ENCODE measurements at regions not wholly inside any gene's neighbourhood (a gene's known extent, or its start where the extent isn't known, plus 50 kb on each side); places are given as distances from the start of the nearest gene placed in this dataset.

- no peak for ATAC-seq
Observed at GRCh38 chr17:77492446-77493237, 351.9 kb downstream of the SEC14L1 start.

GRCh38 chr17:77493238-77493820 is 352.6 kb downstream of the SEC14L1 start:
- no peak for ATAC-seq

- ATAC-seq: no peak
Observed at GRCh38 chr17:77493901-77494663, 353.3 kb downstream of the SEC14L1 start.

DNA sequence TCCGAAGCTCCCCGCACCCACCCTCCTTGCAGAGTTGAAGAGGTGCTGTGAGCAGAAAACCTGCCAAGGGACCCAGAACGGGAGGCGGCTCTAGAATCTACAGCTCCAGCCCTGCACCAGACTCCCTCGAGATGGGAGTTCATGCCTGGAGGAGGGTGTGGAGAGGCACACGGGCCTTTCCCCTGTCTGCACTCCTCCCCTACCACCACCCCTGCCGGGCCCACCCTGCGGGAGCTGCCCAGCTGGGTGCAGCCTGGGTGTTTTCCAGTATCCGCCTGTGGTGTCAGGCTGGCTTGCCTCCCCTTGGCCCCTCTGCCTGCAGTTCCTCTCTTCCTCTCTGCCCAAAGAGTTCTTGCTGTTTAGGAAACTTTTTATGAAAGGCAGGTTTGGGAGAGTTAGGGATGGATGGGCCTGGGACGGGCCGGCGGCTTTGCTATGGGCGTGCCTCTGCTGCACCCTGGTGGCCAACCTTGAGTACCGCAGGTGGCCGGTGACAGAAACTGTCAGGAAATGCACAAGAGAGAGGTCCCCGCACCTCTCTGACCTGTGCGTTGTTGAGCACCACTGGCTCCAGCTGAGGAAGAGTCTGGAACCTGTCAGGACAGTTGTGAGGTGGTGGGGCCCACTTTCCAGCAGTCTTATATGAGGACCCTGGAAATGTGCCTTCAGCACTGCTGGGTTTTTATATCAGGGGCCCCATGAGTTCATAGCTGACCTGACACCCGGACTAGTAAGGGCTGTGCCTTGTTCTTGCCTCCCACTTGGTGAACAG is 354.1 kb downstream of the SEC14L1 start:
- ATAC-seq: peak; percentile 71 to 78

DNA sequence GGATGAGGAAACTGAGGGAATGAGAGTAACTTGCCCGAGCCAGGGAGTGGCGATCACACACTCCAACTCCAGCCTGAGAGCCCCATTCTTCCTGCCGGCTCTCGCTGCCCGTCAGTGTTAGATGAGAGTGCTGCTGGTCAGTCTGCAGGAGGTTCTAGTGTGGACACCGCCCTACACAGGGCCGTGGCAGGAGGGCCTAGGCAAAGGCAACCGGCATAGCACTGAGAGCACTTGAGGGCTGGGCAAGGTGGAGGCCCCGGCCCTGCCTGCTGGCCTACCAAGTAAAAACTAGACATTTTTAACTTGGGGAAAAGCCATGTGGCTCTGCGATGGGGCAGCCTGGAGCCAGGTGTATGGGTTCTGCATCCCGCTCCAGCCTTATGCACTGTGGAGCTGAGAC is 354.8 kb downstream of the SEC14L1 start:
- ATAC-seq: no peak

GRCh38 chr17:77496401-77496801 is 355.6 kb downstream of the SEC14L1 start:
- ATAC-seq: no peak

- no peak for ATAC-seq
Observed at GRCh38 chr17:77496831-77497577, 356.2 kb downstream of the SEC14L1 start.

DNA sequence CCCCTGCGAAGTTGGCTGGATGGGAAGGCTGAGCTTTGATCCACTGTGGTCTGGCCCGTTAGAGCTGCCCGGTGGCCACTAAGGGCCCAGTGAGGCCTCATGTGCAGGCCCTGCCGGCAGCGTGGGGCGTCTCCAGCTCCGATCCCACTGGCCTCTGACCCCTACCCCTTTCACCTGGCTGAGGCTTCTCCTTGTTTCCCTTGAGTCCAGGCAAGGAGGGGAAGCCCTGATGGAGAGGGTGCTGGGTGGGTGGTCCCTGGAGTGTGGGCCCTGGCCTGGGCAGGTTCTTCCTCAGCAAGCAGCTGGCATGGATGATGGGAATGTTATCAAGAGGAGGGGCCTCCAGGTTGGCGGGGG is 356.8 kb downstream of the SEC14L1 start:
- no peak for ATAC-seq

DNA sequence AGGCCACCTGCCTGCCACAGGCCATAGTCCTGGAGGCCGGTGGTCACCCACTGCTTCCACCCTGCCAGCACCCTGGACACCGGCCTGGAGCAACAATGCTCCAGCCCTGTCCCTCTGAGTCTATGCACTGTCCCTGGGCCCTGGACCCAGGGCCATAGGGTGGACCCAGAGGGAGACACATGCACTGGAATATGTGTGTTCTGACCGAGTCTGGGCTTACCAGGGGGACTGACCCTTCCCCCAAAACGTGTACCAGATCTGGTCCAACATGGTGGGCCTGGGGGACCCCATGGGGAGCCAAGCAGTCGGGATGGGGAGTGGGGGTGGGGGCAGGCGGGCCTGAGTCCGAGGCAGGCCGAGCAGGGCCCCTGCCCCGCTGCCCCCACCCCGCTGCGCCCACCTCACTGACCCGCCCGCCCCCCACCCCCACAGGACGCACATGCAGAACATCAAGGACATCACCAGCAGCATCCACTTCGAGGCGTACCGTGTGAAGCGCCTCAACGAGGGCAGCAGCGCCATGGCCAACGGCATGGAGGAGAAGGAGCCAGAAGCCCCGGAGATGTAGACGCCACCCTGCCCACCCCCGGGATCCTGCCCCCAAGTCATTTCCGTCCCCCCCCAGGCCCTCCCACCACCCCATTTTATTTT is 357.4 kb downstream of the SEC14L1 start:
- ATAC-seq: no peak

GRCh38 chr17:77498791-77499698 is 358.3 kb downstream of the SEC14L1 start:
- ATAC-seq: no peak

GRCh38 chr17:77499699-77500435 is 359.1 kb downstream of the SEC14L1 start:
- ATAC-seq: no peak

DNA sequence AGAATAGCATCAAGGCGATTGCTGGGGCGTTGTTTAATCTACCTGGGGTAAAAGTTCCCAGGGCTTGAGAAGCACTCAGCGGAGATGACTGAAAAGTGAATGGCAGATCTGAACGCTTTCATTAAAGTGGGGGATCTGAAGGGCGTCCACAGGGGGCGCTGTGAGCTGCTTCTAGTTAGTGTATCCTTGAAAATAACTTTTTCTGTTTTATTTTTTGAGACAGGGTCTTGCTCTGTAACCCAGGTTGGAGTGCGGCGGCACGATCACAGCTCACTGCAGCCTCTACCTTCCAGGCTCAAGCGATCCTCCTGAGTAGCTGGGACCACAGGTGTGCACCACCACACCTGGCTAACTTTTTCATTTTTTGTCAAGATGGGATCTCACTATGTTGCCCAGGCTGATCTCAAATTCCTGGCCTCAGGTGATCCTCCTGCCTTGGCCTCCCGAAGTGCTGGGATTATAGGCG is 360.4 kb downstream of the SEC14L1 start:
- ATAC-seq: no peak

GRCh38 chr17:77501751-77502625 is 361.2 kb downstream of the SEC14L1 start:
- no peak for ATAC-seq

GRCh38 chr17:77502626-77503292 is 362.0 kb downstream of the SEC14L1 start:
- no peak for ATAC-seq

DNA sequence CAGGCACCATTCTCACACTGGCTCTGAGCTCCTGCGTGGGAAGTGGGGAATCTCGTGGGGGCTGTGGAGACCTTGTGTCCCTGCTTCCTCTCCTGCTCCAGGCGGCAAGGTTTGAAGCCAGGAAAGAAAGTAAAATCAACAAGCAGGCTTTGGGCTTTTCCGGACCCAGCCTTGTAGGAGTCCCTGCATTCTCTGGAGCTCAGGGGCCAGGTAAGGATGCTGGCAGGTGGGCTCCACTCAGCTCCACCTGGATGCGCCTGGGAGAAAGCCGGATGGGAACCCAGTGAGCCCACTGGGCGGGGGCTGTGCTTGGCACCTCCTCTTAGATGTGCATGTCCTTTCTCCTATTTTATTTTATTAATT is 362.5 kb downstream of the SEC14L1 start:
- ATAC-seq: no peak

GRCh38 chr17:77503916-77504651 is 363.3 kb downstream of the SEC14L1 start:
- no peak for ATAC-seq

DNA sequence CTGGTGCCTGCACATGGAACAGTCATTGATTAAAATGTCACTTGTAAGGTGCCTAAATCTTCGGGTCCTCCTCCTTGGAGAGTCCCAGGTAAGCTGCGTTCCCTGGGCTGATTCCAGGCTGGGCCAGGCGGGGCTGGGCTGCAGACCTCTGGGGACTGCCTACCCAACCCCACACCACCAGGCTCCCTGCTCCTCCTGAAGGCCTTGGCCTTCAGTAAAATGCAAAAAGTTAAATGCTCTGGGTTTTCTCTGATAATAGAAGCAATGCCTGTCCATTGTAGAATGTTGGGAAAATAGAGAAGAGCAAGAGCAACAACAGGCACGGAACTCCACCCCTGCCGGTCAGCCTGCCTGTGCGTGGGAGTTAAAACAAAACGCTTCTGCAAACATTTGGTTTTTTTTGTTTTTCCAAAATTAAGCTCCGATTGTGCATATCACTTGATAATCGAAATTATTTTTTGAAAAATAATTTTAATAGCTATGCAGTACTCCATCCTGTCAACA is 363.9 kb downstream of the SEC14L1 start:
- ATAC-seq: no peak

Measured in activated CD4-positive, CD25-positive, alpha-beta regulatory T cell treated with anti-CD3 and anti-CD28 coated beads, Interleukin-2, amount 50 U/mL, for 24 hours (primary cell).